OCI-LY1 (cell line): ENCODE measurements at regions not wholly inside any gene's neighbourhood (a gene's known extent, or its start where the extent isn't known, plus 50 kb on each side); places are given as distances from the start of the nearest gene placed in this dataset.

ENCODE experiments used
- H2AFZ ChIP-seq: fragments of 200-600 bp; sonication (generic), shearing (Covaris generic); 2 replicates; pipeline ENCODE4 v1.6.0; 2014; ENCODE audit warnings: antibody characterized with exemption, mild to moderate bottlenecking, low read length
- H3F3A ChIP-seq: fragments of 200-600 bp; sonication (generic), shearing (Covaris generic); 2 replicates; pipeline ENCODE4 v1.6.0; 2014; ENCODE audit warnings: mild to moderate bottlenecking, antibody characterized with exemption, low read length, moderate library complexity; ENCODE audit not compliant: insufficient read depth
- H3K27ac ChIP-seq: fragments of 200-600 bp; sonication (generic); 2 replicates; pipeline ENCODE4 v1.5.1; 2014; ENCODE audit warnings: low read length, mixed run types, mild to moderate bottlenecking, low read depth; ENCODE audit not compliant: poor library complexity, severe bottlenecking
- H3K27me3 ChIP-seq: fragments of 200-600 bp; sonication (generic); 2 replicates; pipeline ENCODE4 v1.6.0; 2014; ENCODE audit warnings: antibody characterized with exemption, mild to moderate bottlenecking, low read length, moderate library complexity; ENCODE audit not compliant: insufficient read depth
- H3K36me3 ChIP-seq: fragments of 200-600 bp; sonication (generic); 2 replicates; pipeline ENCODE4 v1.6.1; 2014; ENCODE audit warnings: mild to moderate bottlenecking, antibody characterized with exemption, low read length, moderate library complexity, mixed read lengths; ENCODE audit not compliant: insufficient read depth
- H3K4me1 ChIP-seq: fragments of 200-600 bp; sonication (generic); 2 replicates; pipeline ENCODE4 v1.5.1; 2014; ENCODE audit warnings: mild to moderate bottlenecking, low read length, moderate library complexity; ENCODE audit not compliant: insufficient read depth, severe bottlenecking
- H3K4me2 ChIP-seq: fragments of 200-600 bp; sonication (generic), shearing (Covaris generic); 2 replicates; pipeline ENCODE4 v1.6.1; 2014; ENCODE audit warnings: low read length
- H3K4me3 ChIP-seq: fragments of 200-600 bp; sonication (generic); 2 replicates; pipeline ENCODE4 v1.5.1; 2014; ENCODE audit warnings: low read length, low read depth, mild to moderate bottlenecking, mixed read lengths; ENCODE audit not compliant: poor library complexity, severe bottlenecking
- H3K79me2 ChIP-seq: fragments of 200-600 bp; shearing (Covaris generic); 2 replicates; pipeline ENCODE4 v1.6.1; 2016; ENCODE audit warnings: mixed run types, low read length, mixed read lengths; ENCODE audit not compliant: insufficient read depth
- H3K9ac ChIP-seq: fragments of 200-600 bp; sonication (generic), shearing (Covaris generic); 2 replicates; pipeline ENCODE4 v1.6.1; 2014; ENCODE audit warnings: mild to moderate bottlenecking, low read length, mixed read lengths
- H3K9me2 ChIP-seq: fragments of 200-600 bp; sonication (generic), shearing (Covaris generic); 2 replicates; pipeline ENCODE4 v1.6.1; 2014; ENCODE audit warnings: low read depth, mild to moderate bottlenecking, low read length, mixed read lengths
- H3K9me3 ChIP-seq: fragments of 200-600 bp; shearing (Covaris generic); 2 replicates; pipeline ENCODE4 v1.6.1; 2014; ENCODE audit warnings: low read length, mixed read lengths
- H4K20me1 ChIP-seq: fragments of 200-600 bp; sonication (generic), shearing (Covaris generic); 2 replicates; pipeline ENCODE4 v1.6.0; 2016; ENCODE audit warnings: mild to moderate bottlenecking, low read length; ENCODE audit not compliant: insufficient read depth
- EZH2 ChIP-seq: fragments of 200-600 bp; sonication (generic), shearing (Covaris generic); IDR thresholded peaks from 2 replicates; pipeline ENCODE4 v1.8.0; 2017; ENCODE audit warnings: borderline replicate concordance, mixed run types, mild to moderate bottlenecking, antibody characterized with exemption, low read length, moderate library complexity, mixed read lengths
- TF ChIP-seq, protein P1 (sequence below): fragments of 200-600 bp; sonication (generic), shearing (Covaris generic); IDR thresholded peaks from 2 replicates; pipeline ENCODE4 v1.5.1; 2017; ENCODE audit warnings: mild to moderate bottlenecking, antibody characterized with exemption, low read length, moderate library complexity, mixed read lengths

- no peak overlapping the region for H3K27ac ChIP-seq
- no peaks in the 10 kb centered on the region for H3F3A ChIP-seq
- no peak overlapping the region for H3K9ac ChIP-seq
- H3K4me2 ChIP-seq, result no peak overlapping the region
- H3K4me3 ChIP-seq, result no peak overlapping the region
- no peaks in the 10 kb centered on the region for H3K9me2 ChIP-seq
- no peaks in the 10 kb centered on the region for H3K9me3 ChIP-seq
- no peaks in the 10 kb centered on the region for H3K4me1 ChIP-seq
- H4K20me1 ChIP-seq, result no peaks in the 10 kb centered on the region
- no peak for TF ChIP-seq EZH2
- TF ChIP-seq, protein P1, sequence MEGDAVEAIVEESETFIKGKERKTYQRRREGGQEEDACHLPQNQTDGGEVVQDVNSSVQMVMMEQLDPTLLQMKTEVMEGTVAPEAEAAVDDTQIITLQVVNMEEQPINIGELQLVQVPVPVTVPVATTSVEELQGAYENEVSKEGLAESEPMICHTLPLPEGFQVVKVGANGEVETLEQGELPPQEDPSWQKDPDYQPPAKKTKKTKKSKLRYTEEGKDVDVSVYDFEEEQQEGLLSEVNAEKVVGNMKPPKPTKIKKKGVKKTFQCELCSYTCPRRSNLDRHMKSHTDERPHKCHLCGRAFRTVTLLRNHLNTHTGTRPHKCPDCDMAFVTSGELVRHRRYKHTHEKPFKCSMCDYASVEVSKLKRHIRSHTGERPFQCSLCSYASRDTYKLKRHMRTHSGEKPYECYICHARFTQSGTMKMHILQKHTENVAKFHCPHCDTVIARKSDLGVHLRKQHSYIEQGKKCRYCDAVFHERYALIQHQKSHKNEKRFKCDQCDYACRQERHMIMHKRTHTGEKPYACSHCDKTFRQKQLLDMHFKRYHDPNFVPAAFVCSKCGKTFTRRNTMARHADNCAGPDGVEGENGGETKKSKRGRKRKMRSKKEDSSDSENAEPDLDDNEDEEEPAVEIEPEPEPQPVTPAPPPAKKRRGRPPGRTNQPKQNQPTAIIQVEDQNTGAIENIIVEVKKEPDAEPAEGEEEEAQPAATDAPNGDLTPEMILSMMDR, result no peak
- no peaks in the 10 kb centered on the region for H3K36me3 ChIP-seq
- no peaks in the 10 kb centered on the region for H3K79me2 ChIP-seq
- H2AFZ ChIP-seq, result no peak overlapping the region
- H3K27me3 ChIP-seq, result no peaks in the 10 kb centered on the region
Observed at GRCh38 chr2:34244195-34244594, 645.1 kb upstream of the FAM98A start.

DNA sequence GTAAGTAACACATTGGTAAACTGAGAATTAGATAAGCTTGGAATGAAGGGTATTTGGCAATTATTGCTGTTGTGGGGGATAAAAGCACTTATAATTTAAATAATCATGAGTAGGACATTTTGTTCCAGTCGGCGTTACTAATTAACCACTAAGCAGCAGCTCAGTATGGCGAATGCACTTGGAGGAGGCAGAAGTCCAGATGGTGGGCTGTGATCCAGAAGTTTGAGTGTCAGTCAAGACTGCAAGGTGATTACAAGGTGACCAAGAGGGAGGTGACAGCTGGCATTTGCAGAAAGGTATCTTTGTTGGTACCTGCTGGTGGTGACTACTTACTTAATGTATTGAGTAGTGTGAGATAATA lies 643.6 kb upstream of the FAM98A start:
- H3K9ac ChIP-seq, result no peak overlapping the region
- no peak overlapping the region for H3K4me2 ChIP-seq
- H3K79me2 ChIP-seq, result no peaks in the 10 kb centered on the region

DNA sequence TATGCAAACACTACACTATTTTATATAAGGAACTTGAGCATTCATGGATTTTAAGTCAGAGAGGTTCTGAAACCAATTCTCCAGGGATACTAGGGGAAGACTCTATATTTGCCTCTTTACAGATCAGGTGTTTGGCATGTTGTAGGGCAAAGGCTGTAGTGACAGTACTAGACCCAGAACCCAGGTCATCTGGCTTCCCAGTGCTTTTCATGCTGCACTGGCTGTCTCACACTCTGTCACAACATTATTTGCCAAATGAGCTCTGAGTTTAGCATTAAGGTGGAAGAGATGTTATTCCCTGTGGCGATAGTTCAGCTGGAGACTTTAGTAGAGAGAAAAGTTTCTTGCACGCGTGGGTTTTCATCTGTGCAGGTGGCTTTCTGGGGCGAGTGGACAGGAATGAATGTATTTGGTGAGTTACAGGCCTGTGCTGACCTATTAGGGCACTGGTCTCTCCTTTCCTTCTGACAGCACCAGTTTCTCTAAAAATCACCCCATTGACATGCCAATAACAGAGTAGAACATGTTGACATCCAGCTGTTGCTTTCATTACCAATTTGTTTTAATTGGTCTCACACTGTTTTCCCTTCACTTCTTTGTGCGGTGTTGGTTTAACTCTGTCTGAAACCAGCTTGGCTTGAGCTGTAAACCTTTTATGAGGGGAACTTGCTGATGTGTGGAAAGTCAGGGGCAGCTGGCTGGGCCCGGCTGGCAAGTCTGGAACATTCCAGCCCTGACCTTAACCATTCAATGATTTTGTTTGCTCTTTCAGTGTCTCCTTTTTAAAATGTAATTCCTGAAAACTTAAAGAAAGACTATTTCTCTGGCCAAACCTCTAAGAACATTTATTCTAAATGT lies 643.0 kb upstream of the FAM98A start:
- Histone ChIP-seq H3K4me1 (no peaks in the 10 kb centered on the region), H3K4me2 (no peak overlapping the region)

More for the DNA sequence above, 643.6 kb upstream of the FAM98A start:
- Histone ChIP-seq H3K9me2 (no peaks in the 10 kb centered on the region), H3F3A (no peaks in the 10 kb centered on the region), H3K27me3 (no peaks in the 10 kb centered on the region), H3K27ac (no peak overlapping the region), H3K9me3 (no peaks in the 10 kb centered on the region), H2AFZ (no peak overlapping the region), H3K4me1 (no peaks in the 10 kb centered on the region), H4K20me1 (no peaks in the 10 kb centered on the region), H3K36me3 (no peaks in the 10 kb centered on the region), H3K4me3 (no peak overlapping the region)
- TF ChIP-seq EZH2, result no peak
- TF ChIP-seq, protein P1, result no peak

More for the DNA sequence above, 643.0 kb upstream of the FAM98A start:
- H3K79me2 ChIP-seq, result no peaks in the 10 kb centered on the region
- H2AFZ ChIP-seq, result no peak overlapping the region
- TF ChIP-seq EZH2, result no peak
- TF ChIP-seq, protein P1, result no peak
- H3K9me2 ChIP-seq, result no peaks in the 10 kb centered on the region
- no peak overlapping the region for H3K9ac ChIP-seq
- H3F3A ChIP-seq, result no peaks in the 10 kb centered on the region
- H3K27ac ChIP-seq, result no peak overlapping the region
- no peak overlapping the region for H3K4me3 ChIP-seq
- no peaks in the 10 kb centered on the region for H3K9me3 ChIP-seq
- H3K27me3 ChIP-seq, result no peaks in the 10 kb centered on the region
- no peaks in the 10 kb centered on the region for H4K20me1 ChIP-seq
- H3K36me3 ChIP-seq, result no peaks in the 10 kb centered on the region
